RCC 7860 (cell line): ENCODE measurements at regions not wholly inside any gene's neighbourhood (a gene's known extent, or its start where the extent isn't known, plus 50 kb on each side); places are given as distances from the start of the nearest gene placed in this dataset.

Source experiments
- DNase-seq: peaks from one replicate; pipeline ENCODE4 v3.0.0-alpha.2; 2015; ENCODE audit warnings: low spot score
- FAIRE-seq: peaks from 2 replicates; lab custom pipeline; 2012; peaks lifted over from hg19 to GRCh38; lab: Jason Lieb, UNC

DNA sequence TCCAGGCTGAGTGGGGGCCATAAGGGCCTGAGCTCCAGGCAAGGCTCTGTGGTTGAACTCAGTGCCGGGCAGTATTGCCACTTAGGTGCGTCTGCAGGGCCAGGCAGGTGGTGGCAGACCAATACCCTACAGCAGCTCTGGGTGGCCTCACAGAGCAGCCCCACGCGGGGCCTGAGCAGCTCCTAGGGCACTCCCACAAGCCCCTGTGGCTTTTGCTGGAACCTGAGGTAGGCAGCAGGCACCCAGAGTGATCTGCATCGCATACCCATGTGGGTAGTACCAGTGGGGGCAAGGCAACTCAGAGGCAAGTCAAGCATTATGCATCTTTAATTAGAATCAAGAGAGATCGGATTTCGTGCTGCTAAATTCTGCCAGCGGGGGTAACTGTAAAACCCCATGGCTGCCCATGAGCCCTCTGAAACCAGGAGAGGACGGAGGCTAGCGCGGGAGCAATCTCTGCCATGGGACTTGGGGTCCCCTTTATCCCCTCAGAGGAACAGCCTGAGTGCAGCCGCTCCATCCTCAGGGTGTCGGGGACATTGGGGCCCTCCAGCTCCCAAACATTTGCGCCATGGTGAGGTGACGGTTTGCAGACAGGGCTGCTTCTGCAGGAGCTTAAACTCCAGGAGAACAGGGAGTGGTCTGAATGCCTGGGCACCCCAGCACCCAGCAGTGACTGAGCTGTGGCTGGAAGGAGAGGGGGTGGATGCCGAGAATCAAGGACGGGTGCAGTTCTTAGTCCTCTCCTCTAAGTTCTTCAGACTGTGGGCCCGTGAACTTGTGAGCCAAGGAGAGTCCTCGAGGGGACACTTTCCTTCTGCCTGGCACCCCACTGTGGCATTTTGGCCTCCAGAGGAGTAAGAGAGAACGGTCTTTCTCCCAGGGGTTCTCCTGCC lies 62.4 kb upstream of the PCSK6 start:
- DNase-seq (no peak), FAIRE-seq (no peak)

- no peak for DNase-seq
- FAIRE-seq = no peak
Observed at GRCh38 chr15:101550124-101550523, 60.6 kb upstream of the PCSK6 start.

DNA sequence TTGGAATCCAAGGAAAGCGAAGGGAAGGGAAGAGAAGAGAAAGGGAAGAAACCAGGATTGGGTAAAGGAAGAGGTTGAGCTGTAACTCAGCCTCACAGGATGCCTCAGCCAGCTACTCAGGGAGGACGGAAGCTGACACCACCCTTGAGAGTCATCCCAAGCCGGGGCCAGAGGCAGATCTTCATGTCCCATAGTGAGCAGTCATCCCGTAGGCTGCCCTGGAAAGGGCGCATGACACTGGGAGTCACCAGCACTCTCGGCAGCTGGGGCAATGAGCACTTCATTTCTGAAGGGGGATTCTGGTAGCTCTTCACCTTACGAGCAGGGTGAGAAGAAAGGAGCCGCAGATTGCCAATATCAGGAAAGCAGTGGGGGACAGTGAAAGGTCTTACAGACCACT lies 60.1 kb upstream of the PCSK6 start:
- DNase-seq = no peak

DNA sequence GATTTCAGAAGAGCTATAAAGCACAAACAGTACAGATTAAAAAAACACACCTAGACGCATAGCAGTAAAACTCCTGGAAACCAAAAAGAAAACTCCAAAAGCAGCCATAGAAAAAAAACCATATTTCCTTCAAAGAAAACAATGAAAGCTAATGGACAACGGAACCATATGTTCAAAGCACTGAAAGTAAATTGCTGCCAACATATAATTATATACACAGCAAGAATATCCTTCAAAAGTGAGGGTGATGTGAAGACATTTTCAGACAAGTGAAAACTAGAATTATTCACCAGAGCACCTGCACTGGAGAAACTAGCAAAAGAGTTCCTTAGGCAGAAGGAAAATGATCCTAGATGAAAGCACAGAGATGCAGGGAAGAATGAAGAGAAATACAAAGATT lies 58.2 kb upstream of the PCSK6 start:
- FAIRE-seq = no peak
- no peak for DNase-seq

More for the DNA sequence above, 60.1 kb upstream of the PCSK6 start:
- FAIRE-seq = no peak

- FAIRE-seq = no peak
- DNase-seq = no peak
Observed at GRCh38 chr15:101545548-101546505, 56.3 kb upstream of the PCSK6 start.

GRCh38 chr15:101544613-101544945 lies 55.1 kb upstream of the PCSK6 start:
- no peak for DNase-seq
- FAIRE-seq = no peak

DNA sequence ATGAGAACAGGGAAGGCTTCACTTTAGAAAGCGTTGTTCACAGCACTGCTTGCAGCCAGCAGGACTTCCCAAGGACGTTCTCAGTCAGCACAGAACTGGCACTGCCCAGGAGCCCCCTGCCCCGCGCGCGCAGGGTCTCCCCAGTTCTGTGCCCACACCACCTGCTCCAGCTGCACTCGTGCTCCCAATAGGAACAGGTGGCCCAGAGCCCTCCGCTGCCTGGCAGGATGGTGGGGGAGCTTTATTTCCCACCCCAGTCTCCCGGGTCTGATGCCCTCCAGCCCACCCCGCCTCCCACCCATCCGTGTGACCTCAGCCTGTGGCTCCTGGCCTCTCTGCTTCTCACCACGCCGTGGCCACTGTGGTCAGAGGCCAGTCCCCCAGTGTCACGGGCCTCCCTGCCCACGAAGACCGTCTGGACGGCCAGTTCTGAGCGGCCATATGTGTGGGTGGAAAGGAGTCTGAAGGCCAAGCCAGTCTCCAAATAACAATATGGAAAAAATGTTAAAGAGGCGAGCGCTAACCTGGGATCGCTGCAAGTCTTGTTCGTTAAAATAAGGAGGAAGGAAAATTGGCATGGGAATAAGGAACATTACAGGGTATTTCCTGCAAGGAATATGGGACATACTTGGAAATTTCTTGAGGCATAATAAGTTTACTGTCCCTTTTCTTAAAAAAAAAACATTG lies 54.6 kb upstream of the PCSK6 start:
- DNase-seq (no peak), FAIRE-seq (no peak)

DNA sequence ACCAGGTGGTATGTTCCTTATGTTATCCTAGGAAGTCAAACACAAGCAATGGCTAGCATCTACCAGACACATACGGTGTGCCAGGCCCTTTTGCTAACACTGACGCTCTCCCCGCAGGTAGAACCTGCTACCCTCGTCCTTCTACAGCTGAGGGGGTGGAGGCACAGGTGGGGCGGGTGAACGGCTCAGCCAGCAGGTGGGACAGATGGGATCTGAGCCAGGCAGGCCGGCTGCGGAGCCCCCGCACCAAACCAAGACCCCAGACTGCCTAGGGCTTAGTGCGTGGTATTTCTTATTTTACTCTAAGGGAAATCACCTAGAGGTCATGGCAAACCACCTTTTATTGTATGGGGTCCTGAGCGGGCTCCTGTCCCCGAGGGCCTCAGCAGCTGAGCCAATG lies 53.9 kb upstream of the PCSK6 start:
- no peak for FAIRE-seq
- DNase-seq = no peak

- FAIRE-seq (no peak), DNase-seq (no peak)
Observed at GRCh38 chr15:101543026-101543390, 53.5 kb upstream of the PCSK6 start.

DNA sequence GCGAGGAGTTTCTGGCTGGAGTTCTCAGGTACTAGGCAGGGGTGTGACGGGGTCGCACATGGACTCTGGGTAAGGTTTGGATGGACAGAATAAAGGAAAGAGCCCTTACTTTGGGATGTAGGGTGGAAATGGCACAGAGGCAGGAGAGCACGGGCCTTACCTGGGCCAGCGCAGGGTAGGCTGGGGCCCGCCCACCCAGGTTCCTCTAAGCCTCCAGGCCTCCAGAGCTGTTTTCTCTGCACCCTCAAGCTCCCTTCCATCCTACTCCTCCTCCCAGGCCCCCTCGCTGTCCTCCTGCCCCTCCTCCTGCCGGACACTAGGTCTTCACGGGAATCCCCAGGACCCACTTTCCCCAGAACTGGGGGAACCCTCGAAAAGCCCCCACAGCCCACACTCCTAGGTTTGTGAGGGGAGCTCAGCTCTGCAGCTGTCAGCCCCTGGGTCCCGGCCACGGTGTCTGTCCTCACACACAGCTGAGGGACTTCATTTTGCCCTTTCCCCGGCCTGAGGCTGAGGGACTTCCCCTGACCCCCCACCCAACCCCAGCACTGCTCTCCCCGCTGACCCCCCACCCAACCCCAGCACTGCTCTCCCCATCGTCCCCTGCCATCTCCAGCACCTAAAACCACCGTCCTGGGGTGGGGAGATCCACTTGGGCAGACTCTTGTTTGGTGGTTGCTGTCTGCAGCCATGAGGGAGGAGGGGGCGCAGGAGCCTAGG lies 53.0 kb upstream of the PCSK6 start:
- FAIRE-seq = no peak
- DNase-seq = no peak

DNA sequence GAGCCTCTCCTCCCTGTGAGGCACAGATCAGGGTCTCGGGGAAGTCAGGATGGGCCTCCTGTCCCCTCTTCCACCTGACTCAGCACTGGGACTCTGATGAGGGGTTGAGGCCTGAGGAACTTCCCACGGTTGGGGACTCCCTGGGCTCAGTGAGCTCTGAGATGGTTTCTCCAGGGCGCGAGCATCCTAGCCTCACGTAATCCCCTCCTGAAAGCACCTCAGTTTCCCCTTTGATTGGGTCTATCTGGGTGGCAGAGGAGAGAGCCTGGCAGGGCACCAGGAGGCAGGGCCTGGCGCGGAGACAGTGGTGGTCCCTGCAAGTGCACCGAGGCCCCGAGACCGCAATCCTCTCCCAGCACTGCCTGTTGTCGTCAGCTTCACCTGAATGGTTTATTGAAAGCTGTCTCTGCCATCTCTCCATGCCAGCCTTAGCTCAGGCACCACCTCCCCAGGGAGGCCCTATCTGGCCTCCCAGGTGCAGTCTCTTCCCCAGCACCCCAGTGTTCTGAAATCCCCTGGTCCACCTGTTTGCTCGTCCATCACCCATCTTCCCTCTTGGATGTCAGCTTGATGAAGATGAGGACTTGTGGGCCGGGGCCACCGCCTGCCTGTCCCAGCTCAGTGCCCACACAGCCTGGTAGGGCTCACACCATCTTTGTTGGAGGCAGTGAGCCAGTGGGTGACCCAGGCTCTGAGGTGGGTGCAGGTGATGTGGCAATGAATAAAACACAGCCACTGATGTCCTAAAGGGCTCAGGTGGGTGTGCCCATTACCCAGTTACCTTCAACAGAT lies 52.2 kb upstream of the PCSK6 start:
- no peak for DNase-seq
- no peak for FAIRE-seq

- DNase-seq (no peak), FAIRE-seq (no peak)
Observed at GRCh38 chr15:101540480-101541239, 51.2 kb upstream of the PCSK6 start.

DNA sequence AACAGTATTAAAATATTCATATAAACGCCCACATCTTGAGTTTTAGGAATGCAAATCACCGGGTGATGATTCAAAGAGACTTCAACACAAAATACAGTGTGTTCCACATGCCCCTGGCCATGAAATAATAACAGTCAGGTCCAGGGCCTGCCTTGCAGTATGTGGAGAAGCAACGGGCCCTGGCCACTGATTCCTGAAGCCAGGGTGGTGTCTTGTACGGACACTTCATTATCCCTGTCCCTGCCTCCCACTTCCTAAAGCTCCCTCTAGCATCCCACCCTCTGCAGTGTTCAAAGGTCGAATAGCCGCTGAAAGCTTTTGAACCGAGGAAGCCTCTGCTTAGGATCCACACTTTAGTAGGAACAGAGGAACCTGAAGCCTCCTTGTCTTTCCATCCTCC lies 50.4 kb upstream of the PCSK6 start:
- FAIRE-seq = no peak
- no peak for DNase-seq

GRCh38 chr15:101539492-101539891 lies 50.0 kb upstream of the PCSK6 start:
- FAIRE-seq (no peak), DNase-seq (no peak)
